CD8-positive, alpha-beta memory T cell (primary cell): ENCODE measurements at regions not wholly inside any gene's neighbourhood (a gene's known extent, or its start where the extent isn't known, plus 50 kb on each side); places are given as distances from the start of the nearest gene placed in this dataset.
A peak's percentile ranks its signal among the peaks of the same experiment; 100 is the strongest.

Experiments
- CTCF ChIA-PET: fragments of 350-600 bp; sonication (Branson Sonifier 250); formaldehyde crosslinking; loops from one replicate; lab custom pipeline; 2021; ENCODE audit warnings: antibody characterized with exemption; lab: Charles Lee
- POLR2A ChIA-PET: fragments of 350-600 bp; sonication (Branson Sonifier 250); formaldehyde crosslinking; loops from one replicate; lab custom pipeline; 2021; ENCODE audit warnings: antibody characterized with exemption; lab: Charles Lee
- DNase-seq, 5 donors: peaks; one replicate each; pipeline versions ENCODE4 v3.0.0 to v3.0.0-alpha.2; 2020 to 2022; ENCODE audit warnings: mixed read lengths in 1 of 5
- H3K27ac ChIP-seq: one replicate; pipeline ENCODE4 v1.7.0; 2013; ENCODE audit warnings: low read depth, mild to moderate bottlenecking, low read length, moderate library complexity
- H3K27me3 ChIP-seq: 2 replicates; pipeline ENCODE4 v1.7.0; 2013; ENCODE audit warnings: low read length, mild to moderate bottlenecking; ENCODE audit not compliant: insufficient read depth, poor library complexity, severe bottlenecking
- H3K36me3 ChIP-seq: 2 replicates; pipeline ENCODE4 v1.7.0; 2013; ENCODE audit warnings: mild to moderate bottlenecking, low read length, moderate library complexity; ENCODE audit not compliant: insufficient read depth
- H3K4me1 ChIP-seq: 2 replicates; pipeline ENCODE4 v1.7.0; 2013; ENCODE audit warnings: mild to moderate bottlenecking, low read length, moderate library complexity; ENCODE audit not compliant: insufficient read depth
- H3K4me3 ChIP-seq: 2 replicates; pipeline ENCODE4 v1.7.0; 2013; ENCODE audit warnings: mild to moderate bottlenecking, low read length
- H3K9me3 ChIP-seq: 2 replicates; pipeline ENCODE4 v1.7.0; 2013; ENCODE audit warnings: mild to moderate bottlenecking, low read length
- H3K27ac Mint-ChIP-seq, 8 donors: one replicate each; pipeline ENCODE4 v1.8.0; 2020 to 2021; ENCODE audit warnings: mixed read lengths in 8 of 8, mild to moderate bottlenecking in 6 of 8, inconsistent platforms in 3 of 8, moderate library complexity in 3 of 8
- H3K27me3 Mint-ChIP-seq, 2 donors: one replicate each; pipeline ENCODE4 v1.8.0; 2020 to 2021; ENCODE audit warnings: mixed read lengths in 2 of 2, mild to moderate bottlenecking in 1 of 2, moderate library complexity in 1 of 2
- H3K36me3 Mint-ChIP-seq, 3 donors: one replicate each; pipeline ENCODE4 v1.8.0; 2020 to 2021; ENCODE audit warnings: mixed read lengths in 3 of 3, inconsistent platforms in 1 of 3, mild to moderate bottlenecking in 1 of 3
- H3K4me1 Mint-ChIP-seq, 3 donors: one replicate each; pipeline ENCODE4 v1.8.0; 2020 to 2021; ENCODE audit warnings: mixed read lengths in 3 of 3, inconsistent platforms in 1 of 3, mild to moderate bottlenecking in 1 of 3
- H3K4me3 Mint-ChIP-seq, 7 donors: one replicate each; pipeline ENCODE4 v1.8.0; 2020 to 2021; ENCODE audit warnings: mixed read lengths in 7 of 7, mild to moderate bottlenecking in 6 of 7, moderate library complexity in 4 of 7, inconsistent platforms in 2 of 7
- H3K9me3 Mint-ChIP-seq, 5 donors: one replicate each; pipeline ENCODE4 v1.8.0; 2020 to 2022; ENCODE audit warnings: mixed read lengths in 5 of 5, mild to moderate bottlenecking in 3 of 5, moderate library complexity in 2 of 5, inconsistent platforms in 1 of 5

DNA sequence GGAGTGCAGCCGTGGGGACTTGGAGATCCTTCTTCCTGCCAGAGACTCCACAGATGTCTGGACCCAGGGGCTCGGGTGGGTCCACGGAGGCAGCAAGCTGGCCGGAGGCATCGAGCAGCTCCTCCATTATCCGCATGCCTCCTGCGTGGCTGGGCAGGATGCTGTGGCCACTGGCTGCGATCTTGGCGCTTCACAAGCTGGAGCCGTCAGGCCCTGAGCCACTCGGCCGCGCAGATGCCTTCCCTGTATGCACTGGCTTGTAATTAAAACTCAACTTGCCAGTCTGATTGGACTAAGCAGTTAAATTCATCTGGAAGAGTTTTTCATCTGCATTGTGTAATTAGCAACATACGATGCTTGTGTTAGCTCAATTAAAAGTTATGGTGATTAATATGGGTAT, 151.5 kb downstream of the AACS start:
- ChIA-PET POLR2A (no interaction called here), CTCF (interaction anchor here (1.1 kb wide), 1 partner anchor 33 kb away, joined by 3 read pairs; no protein-coding TSS in a partner anchor)
- Mint-ChIP-seq H3K27me3 (peaks cover 10 to 16% of the 10 kb centered on the region in 2 donors), H3K9me3 (no peaks in the 10 kb centered on the region), H3K4me3 (no peak overlapping the region), H3K27ac (peak overlapping the region in 1 of 8 donors; percentile 43), H3K36me3 (no peaks in the 10 kb centered on the region), H3K4me1 (no peaks in the 10 kb centered on the region)
- peaks cover 5% of the 10 kb centered on the region for H3K27me3 ChIP-seq
- H3K27ac ChIP-seq, result no peak overlapping the region
- H3K9me3 ChIP-seq, result no peaks in the 10 kb centered on the region
- DNase-seq, result no peak
- H3K36me3 ChIP-seq, result no peaks in the 10 kb centered on the region
- H3K4me1 ChIP-seq, result no peaks in the 10 kb centered on the region
- no peak overlapping the region for H3K4me3 ChIP-seq

DNA sequence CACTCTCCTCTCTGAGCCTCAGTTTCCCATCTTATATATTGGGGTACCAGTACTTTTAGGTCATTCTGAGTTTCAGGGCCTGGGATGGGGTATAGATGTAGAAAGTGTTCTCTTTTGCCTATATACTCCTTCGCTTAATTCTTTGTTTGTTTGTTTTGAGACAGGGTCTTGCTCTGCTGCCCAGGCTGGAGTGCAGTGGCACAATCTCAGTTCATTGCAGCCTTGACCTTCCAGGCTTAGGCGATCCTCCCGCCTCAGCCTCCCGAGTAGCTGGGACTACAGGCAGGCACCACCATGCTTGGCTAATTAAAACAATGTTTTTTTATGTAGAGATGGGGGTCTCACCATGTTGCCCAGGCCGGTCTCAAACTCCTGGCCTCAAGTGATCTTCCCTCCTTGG, 152.1 kb downstream of the AACS start:
- Histone ChIP-seq H3K27ac (no peak overlapping the region), H3K4me1 (no peaks in the 10 kb centered on the region), H3K36me3 (no peaks in the 10 kb centered on the region), H3K9me3 (no peaks in the 10 kb centered on the region), H3K4me3 (no peak overlapping the region), H3K27me3 (peaks cover 5% of the 10 kb centered on the region)
- Mint-ChIP-seq H3K9me3 (no peaks in the 10 kb centered on the region), H3K27me3 (peaks cover 6 to 16% of the 10 kb centered on the region in 2 donors), H3K4me3 (no peak overlapping the region), H3K36me3 (no peaks in the 10 kb centered on the region), H3K27ac (no peak overlapping the region), H3K4me1 (no peaks in the 10 kb centered on the region)
- no peak for DNase-seq
- ChIA-PET POLR2A (no interaction called here), CTCF (interaction anchor here (1.1 kb wide), 1 partner anchor 33 kb away, joined by 3 read pairs; no protein-coding TSS in a partner anchor)

GRCh38 chr12:125218952-125219351, 153.7 kb downstream of the AACS start:
- Histone ChIP-seq H3K4me3 (no peak overlapping the region), H3K27ac (no peak overlapping the region), H3K9me3 (no peaks in the 10 kb centered on the region), H3K4me1 (no peaks in the 10 kb centered on the region), H3K36me3 (no peaks in the 10 kb centered on the region), H3K27me3 (peaks cover 5% of the 10 kb centered on the region)
- Mint-ChIP-seq H3K4me3 (no peak overlapping the region), H3K4me1 (no peaks in the 10 kb centered on the region), H3K9me3 (no peaks in the 10 kb centered on the region), H3K27me3 (peaks cover 4 to 19% of the 10 kb centered on the region in 2 donors), H3K36me3 (no peaks in the 10 kb centered on the region), H3K27ac (no peak overlapping the region)
- CTCF ChIA-PET, result no interaction called here
- POLR2A ChIA-PET, result no interaction called here
- DNase-seq, result no peak

GRCh38 chr12:125220404-125221273, 155.4 kb downstream of the AACS start:
- no peak overlapping the region for H3K27ac Mint-ChIP-seq
- ChIA-PET POLR2A (no interaction called here), CTCF (no interaction called here)
- peaks cover 0 to 1% (median 0%) of the 10 kb centered on the region in 5 donors for H3K9me3 Mint-ChIP-seq
- Histone ChIP-seq H3K4me3 (no peak overlapping the region), H3K36me3 (no peaks in the 10 kb centered on the region), H3K4me1 (no peaks in the 10 kb centered on the region), H3K27ac (no peak overlapping the region), H3K9me3 (no peaks in the 10 kb centered on the region), H3K27me3 (peaks cover 5% of the 10 kb centered on the region)
- H3K4me1 Mint-ChIP-seq, result no peaks in the 10 kb centered on the region
- no peak overlapping the region for H3K4me3 Mint-ChIP-seq
- no peak for DNase-seq
- no peaks in the 10 kb centered on the region for H3K36me3 Mint-ChIP-seq
- peaks cover 8 to 24% of the 10 kb centered on the region in 2 donors for H3K27me3 Mint-ChIP-seq

- POLR2A ChIA-PET, result no interaction called here
- CTCF ChIA-PET, result no interaction called here
Observed at GRCh38 chr12:125221602-125222001, 156.4 kb downstream of the AACS start.

GRCh38 chr12:125222876-125223275, 157.6 kb downstream of the AACS start:
- Histone ChIP-seq H3K27ac (no peak overlapping the region), H3K27me3 (peaks cover 5% of the 10 kb centered on the region), H3K9me3 (no peaks in the 10 kb centered on the region), H3K4me1 (no peaks in the 10 kb centered on the region), H3K36me3 (no peaks in the 10 kb centered on the region), H3K4me3 (no peak overlapping the region)
- DNase-seq, result no peak
- Mint-ChIP-seq H3K9me3 (peaks cover 0 to 1% (median 0%) of the 10 kb centered on the region in 5 donors), H3K27ac (no peak overlapping the region), H3K36me3 (no peaks in the 10 kb centered on the region), H3K4me1 (no peaks in the 10 kb centered on the region), H3K27me3 (peaks cover 9 to 29% of the 10 kb centered on the region in 2 donors), H3K4me3 (no peak overlapping the region)
- POLR2A ChIA-PET, result no interaction called here
- CTCF ChIA-PET, result no interaction called here

More at GRCh38 chr12:125221602-125222001, 156.4 kb downstream of the AACS start:
- Histone ChIP-seq H3K9me3 (no peaks in the 10 kb centered on the region), H3K27ac (no peak overlapping the region), H3K27me3 (peaks cover 5% of the 10 kb centered on the region), H3K36me3 (no peaks in the 10 kb centered on the region), H3K4me3 (no peak overlapping the region), H3K4me1 (no peaks in the 10 kb centered on the region)
- H3K27ac Mint-ChIP-seq, result no peak overlapping the region
- H3K27me3 Mint-ChIP-seq, result peaks cover 9 to 27% of the 10 kb centered on the region in 2 donors
- H3K4me3 Mint-ChIP-seq, result no peak overlapping the region
- H3K9me3 Mint-ChIP-seq, result peaks cover 0 to 1% (median 0%) of the 10 kb centered on the region in 5 donors
- no peaks in the 10 kb centered on the region for H3K4me1 Mint-ChIP-seq
- no peaks in the 10 kb centered on the region for H3K36me3 Mint-ChIP-seq
- no peak for DNase-seq

DNA sequence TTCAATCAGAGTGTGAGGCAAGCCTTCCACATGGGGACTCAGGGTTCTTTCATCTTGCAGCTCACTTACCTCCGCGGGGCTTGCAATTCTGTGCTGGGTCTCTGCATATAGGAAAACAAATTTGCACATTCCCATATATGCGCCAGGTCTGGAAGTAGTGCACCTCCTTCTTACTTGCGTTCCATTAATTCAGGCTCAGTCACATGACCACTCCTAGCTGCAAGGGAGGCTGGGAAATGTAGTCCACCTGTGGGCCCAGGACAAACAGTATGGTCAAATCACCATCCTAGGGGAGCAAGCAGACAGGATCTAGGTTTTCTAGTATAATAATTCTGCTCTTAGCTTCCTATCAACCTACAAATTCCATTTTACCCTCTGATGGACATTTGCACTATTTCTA, 160.4 kb downstream of the AACS start:
- no peaks in the 10 kb centered on the region for H3K36me3 ChIP-seq
- Mint-ChIP-seq H3K27me3 (peaks cover 9 to 30% of the 10 kb centered on the region in 2 donors), H3K9me3 (peaks cover 0 to 1% (median 0%) of the 10 kb centered on the region in 5 donors), H3K4me3 (no peak overlapping the region), H3K27ac (no peak overlapping the region), H3K36me3 (no peaks in the 10 kb centered on the region), H3K4me1 (no peaks in the 10 kb centered on the region)
- ChIA-PET CTCF (no interaction called here), POLR2A (no interaction called here)
- no peak for DNase-seq
- H3K9me3 ChIP-seq, result no peaks in the 10 kb centered on the region
- no peak overlapping the region for H3K4me3 ChIP-seq
- H3K4me1 ChIP-seq, result no peaks in the 10 kb centered on the region
- no peaks in the 10 kb centered on the region for H3K27me3 ChIP-seq
- H3K27ac ChIP-seq, result no peak overlapping the region

DNA sequence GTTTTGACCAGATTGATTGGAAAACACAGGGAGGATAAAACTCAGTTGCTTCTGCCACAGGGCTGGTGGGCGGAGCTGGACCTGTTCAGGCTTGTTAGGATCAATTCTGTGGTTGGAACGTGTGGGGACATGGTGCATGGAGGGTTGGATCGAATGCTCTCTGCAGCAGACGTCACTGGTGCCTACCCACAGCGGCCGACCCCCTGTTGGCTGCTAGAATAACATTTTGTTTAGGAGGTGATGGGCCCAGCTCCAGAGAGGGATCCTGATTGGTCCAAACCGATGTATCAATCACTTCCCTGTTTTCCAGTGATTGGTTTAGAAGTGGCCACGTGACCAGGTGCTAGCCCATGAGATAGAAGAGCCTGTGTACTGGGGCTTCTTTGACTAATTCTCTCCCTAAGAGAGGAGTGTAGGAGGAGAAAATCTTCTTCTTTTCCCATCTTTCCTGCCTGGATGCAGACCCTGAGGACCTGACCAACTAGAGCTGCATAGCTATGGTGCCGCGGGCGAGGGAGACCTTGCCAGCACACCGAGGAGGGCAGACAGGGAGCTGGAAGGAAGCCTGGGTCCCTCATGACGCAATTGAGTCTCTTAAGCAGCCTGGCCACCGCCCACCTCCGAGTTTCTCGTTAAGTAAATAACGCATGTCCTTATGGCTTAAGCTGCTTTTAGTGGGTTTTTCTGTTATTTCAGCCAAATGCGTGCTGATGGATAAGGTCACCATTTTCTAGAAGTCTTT, 163.5 kb downstream of the AACS start:
- Mint-ChIP-seq H3K27me3 (peaks cover 6 to 20% of the 10 kb centered on the region in 2 donors), H3K9me3 (peaks cover 0 to 1% (median 0%) of the 10 kb centered on the region in 5 donors), H3K27ac (no peak overlapping the region), H3K4me3 (no peak overlapping the region), H3K36me3 (no peaks in the 10 kb centered on the region), H3K4me1 (no peaks in the 10 kb centered on the region)
- Histone ChIP-seq H3K36me3 (no peaks in the 10 kb centered on the region), H3K4me3 (no peak overlapping the region), H3K9me3 (no peaks in the 10 kb centered on the region), H3K27me3 (no peaks in the 10 kb centered on the region), H3K4me1 (no peaks in the 10 kb centered on the region), H3K27ac (no peak overlapping the region)
- CTCF ChIA-PET, result no interaction called here
- POLR2A ChIA-PET, result no interaction called here
- no peak for DNase-seq
